HG03108 (cell line): ENCODE measurements at regions not wholly inside any gene's neighbourhood (a gene's known extent, or its start where the extent isn't known, plus 50 kb on each side); places are given as distances from the start of the nearest gene placed in this dataset.
"Not testable (repeated sequence)": the region's sequence is repeated elsewhere in the genome, so short reads cannot be mapped to it uniquely, and the experiment has no call there.

Experiments used
- ATAC-seq: cut with Tn5 transposase; IDR thresholded peaks from one replicate; pipeline ENCODE4 v1.9.1; 2021; ENCODE audit warnings: moderate library complexity; ENCODE audit not compliant: unreplicated experiment

- no peak for ATAC-seq
These were observed 173.9 kb upstream of the PPP1R26 start for GRCh38 chr9:135305546-135306180.

- no peak for ATAC-seq
These were observed 172.9 kb upstream of the PPP1R26 start for GRCh38 chr9:135306699-135307098.

- no peak for ATAC-seq
These were observed 172.3 kb upstream of the PPP1R26 start for GRCh38 chr9:135307300-135307699.

- not testable (repeated sequence) for ATAC-seq
These were observed 171.7 kb upstream of the PPP1R26 start for GRCh38 chr9:135307919-135308318.

- no peak for ATAC-seq
These were observed 170.5 kb upstream of the PPP1R26 start for GRCh38 chr9:135308821-135309762.

GRCh38 chr9:135309763-135310125, 169.8 kb upstream of the PPP1R26 start:
- no peak for ATAC-seq

- no peak for ATAC-seq
These were observed 169.4 kb upstream of the PPP1R26 start for GRCh38 chr9:135310134-135310533.

- ATAC-seq = no peak
These were observed 164.0 kb upstream of the PPP1R26 start for GRCh38 chr9:135315572-135315971.

GRCh38 chr9:135320331-135320730, 159.3 kb upstream of the PPP1R26 start:
- ATAC-seq = no peak

GRCh38 chr9:135320943-135321342, 158.6 kb upstream of the PPP1R26 start:
- no peak for ATAC-seq

- ATAC-seq = no peak
These were observed 158.0 kb upstream of the PPP1R26 start for GRCh38 chr9:135321580-135321979.

GRCh38 chr9:135324329-135324728, 155.3 kb upstream of the PPP1R26 start:
- no peak for ATAC-seq

GRCh38 chr9:135326141-135326540, 153.4 kb upstream of the PPP1R26 start:
- no peak for ATAC-seq

- ATAC-seq = no peak
These were observed 152.9 kb upstream of the PPP1R26 start for GRCh38 chr9:135326633-135327152.

GRCh38 chr9:135328485-135329417, 150.8 kb upstream of the PPP1R26 start:
- ATAC-seq = no peak

- ATAC-seq = no peak
These were observed 149.8 kb upstream of the PPP1R26 start for GRCh38 chr9:135329571-135330306.

GRCh38 chr9:135330307-135330631, 149.3 kb upstream of the PPP1R26 start:
- ATAC-seq = no peak

GRCh38 chr9:135330685-135331590, 148.6 kb upstream of the PPP1R26 start:
- ATAC-seq = no peak

GRCh38 chr9:135332516-135332915, 147.1 kb upstream of the PPP1R26 start:
- ATAC-seq = no peak
